ENCODE measurements at regions not wholly inside any gene's neighbourhood (a gene's known extent, or its start where the extent isn't known, plus 50 kb on each side); places are given as distances from the start of the nearest gene placed in this dataset.

DNA sequence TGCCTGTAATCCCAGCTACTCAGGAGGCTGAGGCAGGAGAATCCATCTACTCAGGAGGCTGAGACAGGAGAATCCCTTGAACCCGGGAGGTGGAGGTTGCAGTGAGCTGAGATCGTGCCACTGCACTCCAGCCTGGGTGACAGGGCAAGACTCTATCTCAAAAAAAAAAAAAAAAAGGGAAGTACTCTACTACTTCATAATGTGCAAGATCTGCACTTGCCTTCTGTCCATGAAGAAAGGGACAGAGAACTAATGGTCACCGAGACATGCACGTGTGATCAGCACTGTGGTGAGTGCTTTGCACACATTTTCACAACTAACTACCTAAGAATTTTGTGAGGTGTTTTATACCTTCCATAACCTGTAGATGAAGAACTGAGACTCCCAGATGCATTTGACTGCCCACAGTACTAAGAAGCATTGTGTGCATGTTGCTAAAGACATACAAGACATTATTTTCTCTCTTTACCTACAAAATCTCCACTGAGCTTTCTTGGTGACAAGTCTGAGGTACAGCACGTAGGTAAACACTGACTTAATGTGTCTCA lies 784.8 kb upstream of the ID2 start:
- no peak for DNase-seq (ENCODE audit: low read depth)

DNA sequence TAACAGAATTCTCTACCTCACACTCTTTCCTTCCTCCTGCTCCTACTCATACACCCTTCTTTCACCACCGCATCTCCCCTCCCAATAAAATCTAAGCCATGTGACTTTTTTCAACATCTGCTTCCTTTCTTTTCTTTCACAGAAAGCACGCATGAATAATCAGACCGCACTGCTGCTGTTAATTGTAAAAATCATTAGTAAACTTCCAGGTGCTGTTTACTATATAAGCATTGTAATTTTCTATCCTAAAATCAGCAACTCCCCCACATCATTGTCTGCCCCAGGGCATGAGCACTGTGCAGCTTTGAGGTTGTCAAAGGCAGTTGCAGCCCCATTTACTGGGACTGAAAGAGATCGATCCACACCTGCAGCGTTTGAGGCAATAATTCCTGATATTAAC lies 782.6 kb upstream of the ID2 start:
- no peak for DNase-seq (ENCODE audit: low read depth)

DNA sequence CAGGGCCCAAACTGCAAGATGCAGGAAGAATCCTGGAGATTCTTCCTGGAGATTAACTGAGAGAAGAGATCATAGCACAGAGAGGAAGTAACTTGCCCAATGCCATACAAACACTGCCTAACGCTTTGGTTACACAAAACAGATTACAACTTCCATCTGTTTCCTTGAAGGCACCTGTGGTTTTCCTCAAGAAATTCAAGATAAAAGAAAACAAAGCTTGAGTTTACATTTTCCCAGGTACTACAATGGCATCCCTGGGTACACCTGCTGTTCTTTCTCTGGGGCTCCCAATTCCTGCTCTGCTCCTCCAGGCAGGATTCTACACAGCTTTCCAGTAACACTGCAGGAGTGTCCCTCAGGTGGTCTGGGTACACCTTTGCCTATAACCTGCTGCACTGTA lies 781.9 kb upstream of the ID2 start:
- DNase-seq (ENCODE audit: low read depth), result no peak

DNA sequence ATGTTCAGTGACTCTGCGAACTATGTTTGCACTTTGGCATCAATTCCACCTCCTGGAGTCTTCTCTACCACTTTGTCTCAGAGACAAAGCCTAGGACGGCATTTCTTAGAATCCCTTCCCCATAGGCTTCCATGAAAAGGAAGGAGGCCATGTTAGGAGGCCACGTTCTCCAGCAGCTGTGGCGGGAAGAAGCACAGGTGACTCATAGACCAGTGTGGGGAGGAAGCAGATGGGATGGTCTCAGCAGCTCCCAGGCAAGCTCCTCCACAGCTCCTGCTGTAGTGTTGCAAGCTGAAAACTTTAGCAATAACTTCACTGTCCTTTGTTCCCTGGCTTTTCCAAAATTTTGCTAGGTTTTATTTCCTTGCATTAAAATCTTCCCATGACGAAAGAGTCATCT lies 781.3 kb upstream of the ID2 start:
- DNase-seq (ENCODE audit: low read depth), result no peak

DNA sequence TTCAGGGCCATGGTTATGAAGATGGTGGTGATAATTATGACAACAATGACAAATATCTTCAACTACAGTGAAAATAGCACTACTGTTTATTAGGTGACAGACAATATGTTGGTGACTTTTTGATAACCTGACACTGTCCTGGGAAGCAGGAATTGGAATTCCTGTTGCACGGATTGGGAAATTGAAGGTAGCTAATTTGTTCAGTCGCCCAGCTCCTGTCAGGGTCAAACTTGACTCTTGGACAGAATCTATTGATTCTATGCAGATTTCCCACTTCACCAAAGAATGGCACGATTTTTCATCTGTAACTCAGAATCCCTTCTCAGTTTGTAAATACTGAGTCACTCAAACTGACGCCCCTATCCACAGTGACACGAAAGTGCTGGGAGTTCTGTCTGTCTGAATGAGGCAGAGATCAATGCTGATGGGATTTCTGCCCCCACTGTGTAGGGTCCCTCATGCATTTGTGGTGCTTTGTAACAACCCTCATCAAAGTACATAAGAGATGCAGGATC lies 779.5 kb upstream of the ID2 start:
- DNase-seq (ENCODE audit: low read depth), result no peak

DNA sequence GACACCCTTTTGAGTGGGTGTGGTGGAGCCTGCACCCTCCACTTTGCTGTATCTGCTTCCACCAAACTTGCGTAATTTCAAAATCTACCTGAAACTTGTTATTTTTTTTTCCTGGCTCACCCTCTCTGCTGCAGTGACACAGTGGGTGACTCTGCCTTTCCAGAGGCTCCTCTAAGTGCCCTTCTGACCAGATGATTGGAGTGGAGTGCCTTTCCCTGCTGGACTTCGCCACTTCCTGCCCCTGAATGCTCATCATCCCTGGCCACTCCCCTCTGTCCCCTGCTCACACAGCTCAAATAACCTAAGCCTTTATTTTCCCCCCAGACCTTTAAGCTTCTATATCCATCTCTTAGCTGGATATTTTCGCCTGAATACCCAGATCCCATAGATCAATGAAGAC lies 777.5 kb upstream of the ID2 start:
- no peak for DNase-seq (ENCODE audit: low read depth)

DNA sequence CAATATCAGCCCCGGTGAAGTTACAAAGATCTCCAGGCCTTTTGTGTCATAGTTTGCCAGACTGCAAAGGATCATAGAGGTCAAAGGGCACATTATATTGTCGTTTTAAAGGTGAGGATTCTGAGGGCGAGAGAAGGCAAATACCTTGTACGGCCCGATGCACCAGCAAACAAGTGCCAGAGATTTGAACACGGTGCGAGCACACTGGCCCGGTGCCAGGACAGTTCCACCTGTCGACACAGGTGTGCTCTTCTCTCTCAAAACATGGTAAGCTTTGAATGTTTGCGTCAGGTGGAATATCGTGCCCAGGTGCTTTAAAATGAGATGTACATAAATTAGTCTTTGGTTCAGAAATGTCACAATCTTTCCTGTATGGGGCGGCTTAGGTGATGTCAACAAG lies 776.1 kb upstream of the ID2 start:
- DNase-seq (ENCODE audit: low read depth), result no peak

DNA sequence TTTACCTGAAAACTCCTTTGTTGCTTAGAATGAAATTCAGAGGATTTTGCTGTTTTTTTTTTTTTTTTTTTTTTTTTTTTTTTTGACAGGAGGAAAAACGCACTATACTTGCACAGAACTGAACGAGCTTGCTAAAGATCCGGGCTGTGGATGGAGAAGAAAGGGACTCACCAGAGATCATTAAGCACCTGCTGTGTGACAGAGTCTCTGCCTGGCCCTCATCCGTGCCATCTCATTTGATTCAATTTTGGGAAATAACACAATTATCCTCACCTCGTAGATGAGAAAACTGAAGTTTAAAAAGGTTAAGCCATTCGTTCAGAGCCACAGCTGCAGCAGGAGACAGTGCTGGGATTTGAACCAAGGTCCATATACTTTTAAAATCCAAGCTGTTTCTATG lies 775.4 kb upstream of the ID2 start:
- no peak for DNase-seq (ENCODE audit: low read depth)

DNA sequence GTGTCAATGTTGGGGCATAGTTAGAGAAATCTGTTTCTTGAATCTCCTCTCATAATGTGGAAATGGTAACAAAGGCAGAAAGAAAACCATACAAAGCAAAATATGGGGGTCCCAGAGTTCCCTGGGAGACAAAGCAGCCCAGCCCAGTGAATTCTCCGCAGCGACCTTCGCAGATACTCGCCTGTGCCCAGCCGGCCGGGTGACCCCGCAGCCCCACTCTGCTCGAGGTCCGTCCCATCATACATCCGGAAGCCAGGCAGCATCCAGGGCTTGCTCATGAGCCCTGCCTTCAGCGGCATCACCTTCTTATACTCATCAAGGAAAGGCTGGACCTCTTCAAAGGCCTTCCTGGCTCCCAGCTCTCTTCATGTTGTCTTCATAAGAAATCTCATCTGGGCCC lies 774.8 kb upstream of the ID2 start:
- DNase-seq (ENCODE audit: low read depth), result no peak

DNA sequence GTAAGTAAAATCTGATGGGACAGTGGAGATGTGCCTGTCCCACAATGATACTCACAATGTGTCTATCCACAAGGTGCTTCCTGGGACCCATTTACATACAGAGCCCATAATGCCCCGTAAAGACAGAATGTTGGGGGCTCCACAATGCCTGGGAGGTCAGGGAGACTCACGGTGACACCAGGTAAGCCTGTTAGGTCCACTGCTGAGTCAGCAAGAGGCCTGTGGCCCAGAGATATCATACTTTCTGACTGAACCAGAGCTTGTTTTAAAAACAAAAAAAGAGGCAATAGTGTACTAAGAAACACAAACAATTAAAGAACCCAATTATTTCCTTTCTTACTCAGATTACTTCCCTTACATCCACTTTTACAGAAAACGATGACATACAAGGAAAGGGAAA lies 771.1 kb upstream of the ID2 start:
- DNase-seq (ENCODE audit: low read depth), result no peak

DNA sequence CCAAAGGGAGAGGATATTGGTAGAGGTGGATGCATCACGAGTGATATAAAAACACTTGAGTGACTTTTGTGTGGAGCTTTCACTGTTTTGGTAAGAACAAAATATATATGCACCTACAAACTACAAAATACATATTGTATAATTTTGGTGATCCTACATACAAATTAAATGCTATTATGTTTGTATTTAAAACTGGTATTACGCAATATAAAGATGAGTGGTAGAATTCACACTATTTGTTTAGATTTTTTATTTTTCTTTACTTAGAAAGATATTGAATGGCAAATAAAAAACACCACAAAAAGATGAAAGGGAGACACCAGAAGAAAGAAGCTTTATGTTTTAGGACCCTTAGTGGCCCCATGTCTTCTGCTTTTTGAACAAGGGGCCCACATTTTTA lies 770.7 kb upstream of the ID2 start:
- DNase-seq (ENCODE audit: low read depth), result no peak

DNA sequence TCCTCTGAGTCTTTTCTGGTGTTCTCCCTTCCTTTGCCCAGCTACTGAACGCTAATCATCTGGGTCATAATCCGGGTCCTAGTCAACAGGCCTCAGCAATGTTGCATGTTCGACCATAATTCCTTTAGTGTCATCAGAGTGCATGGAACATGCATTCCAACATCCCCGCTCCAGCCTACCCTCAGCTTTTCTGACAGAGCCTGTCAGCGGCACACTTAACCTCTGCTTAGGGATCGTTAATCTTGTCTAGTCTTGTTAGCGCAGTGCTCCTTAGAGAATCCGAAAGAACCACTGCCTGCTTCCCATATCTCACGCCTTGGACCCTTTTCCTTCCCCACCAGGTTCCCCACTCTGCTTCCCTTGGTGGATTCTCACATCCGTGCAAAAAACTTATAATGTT lies 767.9 kb upstream of the ID2 start:
- DNase-seq (ENCODE audit: low read depth), result no peak

DNA sequence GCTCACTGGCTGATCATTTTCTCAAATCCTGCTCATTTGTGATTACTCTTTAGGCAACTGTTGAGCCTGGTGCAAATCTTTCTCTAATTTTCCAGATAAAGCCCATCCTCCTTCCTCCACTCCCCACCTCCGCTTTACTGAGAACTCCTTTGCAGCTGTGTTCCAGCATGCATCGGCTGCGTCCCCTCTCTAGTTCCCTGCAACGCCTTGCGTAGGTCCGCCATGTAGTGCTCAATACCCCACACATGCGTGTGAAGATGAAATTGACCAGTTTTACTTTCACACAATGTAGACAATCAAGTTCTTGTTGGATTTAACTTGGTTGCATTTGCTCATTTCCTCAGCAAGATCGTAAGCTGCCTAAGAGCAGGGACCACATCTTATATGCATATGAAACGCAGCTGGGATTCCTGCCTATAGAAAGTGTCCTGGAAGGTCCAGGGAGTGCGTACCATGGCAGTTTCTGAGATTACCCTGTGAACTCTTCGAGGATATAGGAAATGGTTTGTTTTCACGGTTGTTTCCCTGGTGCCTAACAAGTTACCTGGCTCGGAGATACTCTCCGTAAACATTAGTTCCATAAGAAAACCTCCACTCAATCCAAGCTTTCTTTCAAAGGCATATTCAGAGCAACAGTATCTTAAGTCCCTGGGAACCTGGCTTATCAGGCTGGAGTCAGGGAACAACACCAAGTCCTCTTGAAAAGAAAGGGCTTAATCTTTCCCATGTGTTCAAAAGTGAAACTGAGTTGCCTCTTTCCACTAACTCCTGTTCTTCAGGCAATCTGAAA lies 766.4 kb upstream of the ID2 start:
- peak; percentile 54 for DNase-seq (ENCODE audit: low read depth)

DNA sequence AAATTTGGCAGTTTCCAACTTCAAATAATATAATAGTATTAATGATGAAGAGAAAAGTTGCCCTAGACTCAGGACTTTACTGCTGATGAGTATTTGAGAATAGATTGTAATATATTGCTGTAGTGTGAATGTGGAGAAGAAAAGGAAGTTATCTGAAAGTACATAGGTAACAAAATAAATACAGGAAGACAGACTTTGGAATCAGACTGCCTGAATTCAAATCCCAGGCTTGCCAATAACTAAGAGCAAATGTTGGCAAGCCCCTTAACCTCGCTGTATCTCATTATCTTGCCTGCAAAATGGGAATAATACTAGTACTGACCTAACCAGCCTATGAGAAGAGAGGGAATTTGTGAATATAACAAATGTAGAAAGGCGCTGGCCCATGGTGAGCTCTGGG lies 765.2 kb upstream of the ID2 start:
- DNase-seq (ENCODE audit: low read depth), result no peak

DNA sequence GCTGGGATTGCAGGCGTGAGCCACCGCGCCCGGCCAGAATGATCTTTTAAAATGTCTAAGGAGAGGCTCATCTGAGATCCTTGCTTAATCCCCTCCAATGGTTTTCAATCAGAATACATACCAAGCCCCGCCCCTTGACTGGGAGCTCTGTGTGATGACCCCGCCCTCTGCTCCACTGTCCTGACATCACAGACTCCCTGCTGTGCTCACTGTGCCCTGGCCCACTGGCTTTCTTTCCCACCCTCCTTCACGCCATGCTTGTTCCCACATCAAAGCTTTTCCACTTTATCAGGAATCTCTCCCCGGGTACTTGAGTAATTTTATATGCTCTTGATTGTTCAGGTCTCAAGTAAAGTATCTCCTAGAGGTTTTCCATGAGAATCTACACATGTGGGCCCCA lies 762.3 kb upstream of the ID2 start:
- DNase-seq (ENCODE audit: low read depth), result no peak

DNA sequence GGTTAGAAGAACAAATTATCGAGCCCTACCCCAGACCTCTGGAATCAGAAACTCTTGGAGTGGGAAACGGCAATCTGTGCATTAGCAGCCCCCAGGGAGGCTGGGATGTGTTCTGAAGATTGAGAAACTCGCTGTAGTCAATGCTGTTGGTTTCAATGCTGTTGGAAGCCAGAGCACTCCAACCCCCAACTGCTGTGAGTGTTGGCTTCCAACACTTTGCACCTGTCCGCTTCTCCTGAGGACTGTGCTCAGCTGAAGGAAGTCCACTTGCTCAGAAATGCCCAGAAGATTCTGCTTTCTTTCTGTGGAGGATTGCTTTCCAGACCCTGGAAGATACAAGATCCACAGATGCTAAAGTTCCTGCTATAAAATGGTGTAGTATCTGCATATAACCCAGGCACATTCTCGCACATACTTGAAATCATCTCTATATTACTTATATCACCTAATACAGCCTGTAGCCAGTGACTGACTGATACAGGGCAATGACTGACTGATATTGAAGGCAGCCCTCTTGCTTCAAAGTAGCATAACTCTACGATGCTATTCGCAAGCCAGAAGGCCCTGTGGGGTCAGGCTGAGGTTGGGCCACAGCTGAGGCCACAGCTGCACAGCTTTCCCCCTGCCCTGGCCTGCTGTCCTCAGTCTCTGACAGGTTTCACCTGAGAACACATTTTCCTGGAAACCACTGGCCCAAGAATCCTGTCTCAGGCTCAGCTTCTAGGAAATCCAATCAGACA lies 757.7 kb upstream of the ID2 start:
- no peak for DNase-seq (ENCODE audit: low read depth)

DNA sequence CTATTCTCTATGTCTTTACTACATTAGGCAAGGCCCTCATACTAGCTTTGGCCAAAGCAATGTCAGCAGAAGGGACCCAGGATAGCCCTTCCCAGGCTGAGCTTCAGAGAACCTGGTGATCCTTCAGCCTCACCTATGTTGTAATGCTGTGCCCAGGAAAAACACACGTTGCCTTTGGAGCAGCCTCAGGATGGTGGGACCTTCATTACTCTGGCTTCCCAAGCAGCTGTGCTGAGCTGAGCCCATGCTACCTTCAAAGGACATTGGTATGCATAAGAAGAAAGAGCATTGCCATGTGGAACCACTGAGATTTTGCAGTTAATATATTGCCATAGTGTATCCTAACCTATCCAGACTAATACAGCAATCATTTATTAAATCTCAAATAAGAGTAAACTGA lies 756.4 kb upstream of the ID2 start:
- no peak for DNase-seq (ENCODE audit: low read depth)

DNA sequence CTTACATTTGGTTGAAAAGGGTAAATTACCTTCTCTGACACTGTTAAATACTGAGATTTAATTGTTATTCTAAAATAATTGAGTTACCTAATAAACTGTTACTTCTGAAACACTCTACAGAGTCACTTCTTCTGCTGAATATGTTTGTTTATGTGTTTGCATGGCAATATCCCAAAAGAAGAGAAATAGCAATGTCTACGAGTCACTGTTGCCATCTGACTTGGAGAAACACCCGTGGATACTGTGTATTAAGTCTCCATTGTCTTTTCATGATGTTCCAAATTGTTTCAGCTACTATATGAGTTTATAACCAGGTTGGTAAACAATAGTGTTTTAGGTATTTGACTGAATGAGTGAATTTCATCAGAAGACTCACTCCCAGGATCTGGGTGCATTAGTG lies 754.2 kb upstream of the ID2 start:
- DNase-seq (ENCODE audit: low read depth), result peak; percentile 22

DNA sequence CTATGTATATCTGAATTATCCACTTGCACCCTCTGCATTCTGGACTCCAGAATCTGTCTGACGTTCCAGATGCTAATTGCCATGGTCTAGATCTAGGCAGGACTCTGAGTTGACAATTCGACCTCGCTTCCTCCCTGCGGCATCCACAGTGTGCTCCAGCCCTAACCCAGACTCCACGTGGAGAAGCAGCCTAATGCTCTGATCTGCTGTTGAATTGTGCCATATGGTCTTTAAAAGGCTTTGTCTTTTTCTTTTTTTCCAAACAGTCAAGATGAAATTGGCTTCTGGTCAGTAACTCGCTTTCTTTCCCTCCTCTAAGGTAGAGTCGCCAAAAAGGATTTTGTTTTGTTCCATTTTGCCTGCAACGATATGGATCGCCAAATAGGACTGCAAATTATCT lies 752.6 kb upstream of the ID2 start:
- DNase-seq (ENCODE audit: low read depth), result no peak

DNA sequence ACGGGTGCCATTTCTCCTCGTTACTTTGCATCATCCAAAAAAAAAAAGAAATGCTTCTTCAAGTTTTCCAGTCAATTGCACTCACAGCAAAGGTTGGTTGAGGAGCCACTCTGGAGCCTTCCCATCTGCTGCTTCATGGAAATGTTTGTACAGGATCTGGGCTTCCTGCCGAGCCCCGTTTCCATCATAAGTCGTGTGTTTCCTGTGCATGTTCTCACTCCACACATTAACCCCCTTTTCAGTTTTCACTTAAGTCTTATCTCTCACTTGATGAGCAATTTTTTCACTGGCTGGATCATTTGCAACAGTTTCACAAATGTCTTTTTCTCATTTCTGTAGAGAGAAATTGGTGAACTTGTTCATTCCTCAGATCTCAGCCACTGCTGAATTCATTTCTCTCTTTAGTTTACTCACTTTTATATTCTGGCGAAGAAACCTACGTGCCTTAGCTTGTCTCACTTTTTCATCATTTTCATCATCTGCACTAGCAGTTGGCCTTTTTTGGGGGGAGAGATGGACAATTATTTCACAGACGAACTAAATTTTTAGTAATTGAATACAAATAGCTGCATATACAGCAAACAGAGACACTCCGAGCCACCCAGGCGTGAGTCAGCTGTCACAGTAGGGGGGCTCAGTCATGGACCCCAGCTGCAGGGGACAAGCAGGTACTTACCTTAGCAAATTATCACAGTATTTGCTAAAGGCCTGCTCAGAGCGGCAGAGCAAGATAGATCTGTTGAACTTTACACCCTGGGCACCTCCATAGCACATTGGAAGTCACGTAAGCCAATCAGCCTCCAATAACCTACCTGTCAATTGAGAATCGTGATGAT lies 750.8 kb upstream of the ID2 start:
- DNase-seq (ENCODE audit: low read depth), result peak; percentile 22

DNA sequence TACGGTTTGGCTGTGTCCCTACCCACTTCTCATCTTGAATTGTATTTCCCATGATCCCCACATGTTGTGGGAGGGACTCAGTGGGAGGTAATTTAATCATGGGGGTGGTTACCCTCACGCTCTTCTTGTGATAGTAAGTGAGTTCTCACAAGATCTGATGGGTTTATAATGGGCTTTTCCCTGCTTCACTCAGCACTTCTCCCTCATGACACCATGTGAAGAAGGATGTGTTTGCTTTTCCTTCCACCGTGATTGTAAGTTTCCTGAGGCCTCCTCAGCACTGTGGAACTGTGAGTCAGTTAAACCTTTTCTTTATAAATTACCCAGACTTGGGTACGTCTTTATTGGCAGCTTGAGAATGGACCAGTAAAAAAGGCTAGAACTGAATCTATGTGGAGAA lies 750.0 kb upstream of the ID2 start:
- DNase-seq (ENCODE audit: low read depth), result no peak

DNA sequence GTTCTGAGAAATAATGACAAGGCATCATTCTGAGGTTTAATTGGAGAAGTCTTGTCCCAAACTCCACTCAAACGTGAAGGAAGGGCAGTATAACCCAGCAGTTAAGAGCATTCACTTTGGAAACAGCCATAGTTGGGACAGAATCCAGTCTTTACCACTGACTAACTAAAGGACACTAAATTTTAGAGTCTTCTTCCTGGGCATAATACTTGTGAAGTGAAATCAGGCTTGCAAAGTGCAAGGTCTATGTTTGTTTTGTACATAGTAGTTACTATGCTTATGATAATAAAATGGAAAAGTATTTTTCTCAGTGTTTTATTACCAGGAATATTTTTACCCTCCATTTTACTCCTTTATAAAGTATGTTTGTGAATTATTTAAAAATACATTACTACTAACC lies 748.2 kb upstream of the ID2 start:
- no peak for DNase-seq (ENCODE audit: low read depth)

DNA sequence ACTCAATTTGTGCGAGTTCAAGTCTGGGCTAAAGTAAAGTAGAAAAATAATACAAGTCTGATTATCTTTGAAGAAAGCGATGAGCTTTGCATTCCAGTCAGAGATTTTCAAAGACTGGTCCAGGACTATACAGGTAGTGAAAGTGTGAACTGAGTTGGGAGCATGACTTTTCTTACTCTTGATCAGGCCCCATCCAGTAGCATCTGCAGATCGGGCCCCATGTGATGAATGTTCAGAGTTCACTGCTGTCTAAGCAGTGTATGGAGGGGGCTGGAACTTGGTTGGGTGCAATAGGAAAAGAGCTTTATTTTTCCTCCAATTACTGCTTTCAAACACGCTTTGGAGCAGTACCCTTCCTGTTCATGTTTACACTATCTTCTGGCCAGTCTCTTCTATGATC lies 747.4 kb upstream of the ID2 start:
- no peak for DNase-seq (ENCODE audit: low read depth)
